Testis (tissue), 2 donors: ENCODE measurements at regions not wholly inside any gene's neighbourhood (a gene's known extent, or its start where the extent isn't known, plus 50 kb on each side); places are given as distances from the start of the nearest gene placed in this dataset.

Experiments
- CTCF ChIP-seq, 3 experiments: fragments of 450-650 bp in 2 of 3; fragments of 200-600 bp in 1 of 3; sonication (generic) in 1 of 3; IDR thresholded peaks; one replicate each; pipeline ENCODE4 v1.5.1; 2016 to 2019; ENCODE audit warnings: antibody characterized with exemption in 3 of 3, mild to moderate bottlenecking in 2 of 3, moderate library complexity in 1 of 3
- POLR2A ChIP-seq: fragments of 450-650 bp; IDR thresholded peaks from one replicate; pipeline ENCODE4 v1.6.1; 2017; ENCODE audit warnings: antibody characterized with exemption, mild to moderate bottlenecking, moderate library complexity

GRCh38 chr1:25122747-25123146, 109.6 kb downstream of the SYF2 start:
- no peak for TF ChIP-seq CTCF (IDR thresholded peaks at IDR 0.05)
- no peak for TF ChIP-seq POLR2A
